CD4-positive, alpha-beta T cell (primary cell): ENCODE measurements at regions not wholly inside any gene's neighbourhood (a gene's known extent, or its start where the extent isn't known, plus 50 kb on each side); places are given as distances from the start of the nearest gene placed in this dataset.

Source experiments
- ATAC-seq: fragments of 200-7000 bp; cut with Tn5 transposase; one replicate; pipeline ENCODE4 v1.10.0; 2022; ENCODE audit warnings: mild to moderate bottlenecking; ENCODE audit not compliant: poor library complexity
- CTCF ChIA-PET: fragments of 350-600 bp; sonication (Branson Sonifier 250); formaldehyde crosslinking; loops from one replicate; lab custom pipeline; 2021; ENCODE audit warnings: antibody characterized with exemption, inconsistent platforms; lab: Charles Lee
- POLR2A ChIA-PET: fragments of 350-600 bp; sonication (Branson Sonifier 250); formaldehyde crosslinking; loops from one replicate; lab custom pipeline; 2021; ENCODE audit warnings: antibody characterized with exemption, inconsistent platforms; lab: Charles Lee
- DNase-seq, 14 experiments: peaks; one replicate each; pipeline ENCODE4 v3.0.0-alpha.2; 2013 to 2020; ENCODE audit warnings: mixed read lengths in 2 of 14
- H3K27ac ChIP-seq, 2 donors: one replicate each; pipeline versions ENCODE4 v1.5.1 to v1.7.0; 2013; ENCODE audit warnings: low read length in 2 of 2, low read depth in 1 of 2, mild to moderate bottlenecking in 1 of 2
- H3K27me3 ChIP-seq, 2 experiments: 1 replicate in 1 of 2; 2 replicates in 1 of 2; pipeline versions ENCODE4 v1.6.1 to v1.7.0; 2013; ENCODE audit warnings: low read length in 2 of 2, control low read depth in 1 of 2, mild to moderate bottlenecking in 1 of 2, moderate library complexity in 1 of 2; ENCODE audit not compliant: insufficient read depth in 2 of 2, control insufficient read depth in 1 of 2
- H3K36me3 ChIP-seq: one replicate; pipeline ENCODE4 v1.6.1; 2013; ENCODE audit warnings: low read length, control low read depth; ENCODE audit not compliant: insufficient read depth
- H3K4me1 ChIP-seq: one replicate; pipeline ENCODE4 v1.6.1; 2013; ENCODE audit warnings: low read length, control low read depth; ENCODE audit not compliant: insufficient read depth
- H3K4me3 ChIP-seq: one replicate; pipeline ENCODE4 v1.5.1; 2013; ENCODE audit warnings: mild to moderate bottlenecking, low read length, moderate library complexity
- H3K9me3 ChIP-seq, 2 experiments: 1 replicate in 1 of 2; 2 replicates in 1 of 2; pipeline versions ENCODE4 v1.6.1 to v1.7.0; 2013; ENCODE audit warnings: low read length in 2 of 2, mild to moderate bottlenecking in 2 of 2, control low read depth in 1 of 2, moderate library complexity in 1 of 2; ENCODE audit not compliant: control insufficient read depth in 1 of 2, insufficient read depth in 1 of 2
- H3K27ac Mint-ChIP-seq: one replicate; pipeline ENCODE4 v1.8.0; 2020; ENCODE audit warnings: mixed read lengths
- H3K27me3 Mint-ChIP-seq: one replicate; pipeline ENCODE4 v1.8.0; 2021; ENCODE audit warnings: mixed read lengths
- H3K36me3 Mint-ChIP-seq: one replicate; pipeline ENCODE4 v1.8.0; 2021; ENCODE audit warnings: low read depth, mixed read lengths
- H3K4me1 Mint-ChIP-seq: one replicate; pipeline ENCODE4 v1.8.0; 2021; ENCODE audit warnings: low read depth, mixed read lengths
- H3K4me3 Mint-ChIP-seq: one replicate; pipeline ENCODE4 v1.8.0; 2020; ENCODE audit warnings: mild to moderate bottlenecking, mixed read lengths
- H3K9me3 Mint-ChIP-seq: one replicate; pipeline ENCODE4 v1.8.0; 2020; ENCODE audit warnings: mixed read lengths
- CTCF ChIP-seq: fragments of 200-600 bp; IDR thresholded peaks from one replicate; pipeline ENCODE4 v1.8.0; 2022; ENCODE audit warnings: antibody characterized with exemption, mild to moderate bottlenecking
- intact Hi-C, 2 experiments: fragments of 100-400 bp; cut with DNase I in 1 of 2; cut with micrococcal nuclease in 1 of 2; formaldehyde crosslinking; loops; one replicate each; pipeline versions ENCODE4 v1.15.1 to v1.9.0; 2023 to 2025; cut with DNase I, micrococcal nuclease

DNA sequence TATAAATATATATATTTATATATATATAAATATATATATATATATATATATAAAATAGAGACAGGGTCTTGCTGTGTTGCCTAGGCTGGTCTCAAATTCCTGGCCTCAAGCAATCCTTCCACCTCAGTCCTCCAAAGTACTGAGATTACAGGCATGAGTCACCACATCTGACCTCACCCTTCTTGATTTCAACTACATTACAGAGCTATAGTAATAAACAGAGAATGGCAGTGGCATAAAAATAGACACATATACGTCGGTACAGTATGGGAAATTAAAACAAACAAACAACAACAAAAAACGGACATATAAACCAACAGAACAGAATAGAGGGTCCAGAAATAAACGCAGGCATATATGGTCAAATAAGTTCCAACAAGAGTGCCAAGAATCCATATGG lies 77.6 kb upstream of the PPP1R3A start:
- Histone ChIP-seq H3K4me1 (no peaks in the 10 kb centered on the region), H3K9me3 (no peaks in the 10 kb centered on the region), H3K27me3 (no peaks in the 10 kb centered on the region), H3K36me3 (no peaks in the 10 kb centered on the region), H3K27ac (no peak overlapping the region), H3K4me3 (no peak overlapping the region)
- no peak for TF ChIP-seq CTCF
- Mint-ChIP-seq H3K4me1 (no peaks in the 10 kb centered on the region), H3K9me3 (no peaks in the 10 kb centered on the region), H3K27me3 (no peaks in the 10 kb centered on the region), H3K4me3 (no peak overlapping the region), H3K36me3 (no peaks in the 10 kb centered on the region), H3K27ac (no peak overlapping the region)
- no peak for ATAC-seq
- intact Hi-C loops: no loop called here
- ChIA-PET POLR2A (no interaction called here), CTCF (interaction anchor here (0.6 kb wide), 1 partner anchor 32 kb away, joined by 3 read pairs; no protein-coding TSS in a partner anchor)
- no peak for DNase-seq

DNA sequence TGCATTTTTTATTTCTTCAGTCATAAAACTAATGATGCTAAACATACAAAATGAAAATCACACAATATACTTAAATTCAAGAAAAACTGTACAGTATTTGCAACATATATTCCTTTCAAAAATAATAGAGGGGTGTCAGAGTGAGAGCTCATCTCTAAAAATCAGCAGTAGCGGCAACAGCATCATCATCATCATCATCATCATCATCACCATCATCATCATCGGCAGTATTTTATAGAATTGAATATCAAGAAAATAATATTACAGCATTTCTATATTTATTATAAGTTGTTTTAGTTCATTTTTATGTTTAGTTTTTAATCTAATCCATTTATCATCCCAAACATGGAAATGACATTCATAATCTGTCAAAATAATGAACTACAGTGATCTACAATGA lies 67.4 kb upstream of the PPP1R3A start:
- H3K27me3 Mint-ChIP-seq: no peaks in the 10 kb centered on the region
- H3K9me3 Mint-ChIP-seq: no peaks in the 10 kb centered on the region
- no peaks in the 10 kb centered on the region for H3K27me3 ChIP-seq
- no peaks in the 10 kb centered on the region for H3K4me1 Mint-ChIP-seq
- intact Hi-C loops: no loop called here
- H3K9me3 ChIP-seq: no peaks in the 10 kb centered on the region
- DNase-seq (no peak), ATAC-seq (no peak)
- no peak for TF ChIP-seq CTCF
- H3K4me3 ChIP-seq: no peak overlapping the region
- POLR2A ChIA-PET: no interaction called here
- H3K27ac ChIP-seq: no peak overlapping the region
- H3K36me3 Mint-ChIP-seq: no peaks in the 10 kb centered on the region
- H3K4me1 ChIP-seq: no peaks in the 10 kb centered on the region
- no peak overlapping the region for H3K4me3 Mint-ChIP-seq
- CTCF ChIA-PET: no interaction called here
- no peak overlapping the region for H3K27ac Mint-ChIP-seq
- no peaks in the 10 kb centered on the region for H3K36me3 ChIP-seq

DNA sequence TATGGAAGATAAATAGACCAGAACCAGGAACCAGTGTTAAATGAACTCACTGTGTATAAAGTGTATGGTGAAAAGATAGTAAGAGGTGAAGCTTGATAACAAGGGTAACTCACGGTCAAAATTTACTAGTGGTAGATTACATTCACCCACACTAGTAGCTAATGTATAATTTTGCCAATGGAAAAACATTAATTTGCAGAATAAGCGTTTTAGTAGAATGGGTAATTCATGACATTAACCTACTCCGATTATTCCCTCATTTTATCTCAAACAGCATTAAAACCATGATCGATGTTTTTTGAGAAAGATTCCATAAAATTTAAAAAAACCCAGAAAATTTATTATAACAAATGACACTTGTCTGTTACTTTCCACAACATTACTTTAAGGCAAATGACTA lies 57.7 kb upstream of the PPP1R3A start:
- Mint-ChIP-seq H3K4me1 (no peaks in the 10 kb centered on the region), H3K36me3 (no peaks in the 10 kb centered on the region), H3K27me3 (no peaks in the 10 kb centered on the region), H3K27ac (no peak overlapping the region), H3K4me3 (no peak overlapping the region), H3K9me3 (no peaks in the 10 kb centered on the region)
- ChIA-PET POLR2A (no interaction called here), CTCF (no interaction called here)
- ATAC-seq (no peak), DNase-seq (no peak)
- intact Hi-C loops: no loop called here
- Histone ChIP-seq H3K4me3 (no peak overlapping the region), H3K4me1 (no peaks in the 10 kb centered on the region), H3K27ac (no peak overlapping the region), H3K9me3 (no peaks in the 10 kb centered on the region), H3K36me3 (no peaks in the 10 kb centered on the region), H3K27me3 (no peaks in the 10 kb centered on the region)
- no peak for TF ChIP-seq CTCF
